GM13977 (cell line): ENCODE measurements at regions not wholly inside any gene's neighbourhood (a gene's known extent, or its start where the extent isn't known, plus 50 kb on each side); places are given as distances from the start of the nearest gene placed in this dataset.

ENCODE experiments used
- DNase-seq: peaks from one replicate; pipeline ENCODE4 v3.0.0; 2012; ENCODE audit warnings: low spot score
- CTCF ChIP-seq: IDR thresholded peaks from 2 replicates; pipeline ENCODE4 v1.5.1; 2012; ENCODE audit warnings: mild to moderate bottlenecking, control low read depth; ENCODE audit not compliant: insufficient read depth; ENCODE audit errors: extremely low read depth, missing control alignments
- in situ Hi-C: fragments of 300-500 bp; cut with MboI; formaldehyde crosslinking; loops from one replicate; pipeline ENCODE4 v1.12.0; 2022; ENCODE audit warnings: low sequenced_read_pairs, low pct_unique_long_range_greater_than_20kb, mixed read lengths, inconsistent platforms; ENCODE audit not compliant: unreplicated experiment

- no peak for DNase-seq
- in situ Hi-C loops: no loop called here
- TF ChIP-seq CTCF: no peak
Observed at GRCh38 chr1:69426401-69426800, 141.3 kb upstream of the LRRC7 start.

GRCh38 chr1:69433073-69433472 lies 134.6 kb upstream of the LRRC7 start:
- TF ChIP-seq CTCF: no peak
- in situ Hi-C loops: no loop called here
- DNase-seq: no peak

- no peak for DNase-seq
- in situ Hi-C loops: no loop called here
- no peak for TF ChIP-seq CTCF
Observed at GRCh38 chr1:69436151-69436550, 131.6 kb upstream of the LRRC7 start.

- TF ChIP-seq CTCF: no peak
- in situ Hi-C loops: no loop called here
- no peak for DNase-seq
Observed at GRCh38 chr1:69438056-69438795, 129.5 kb upstream of the LRRC7 start.

- in situ Hi-C loops: no loop called here
- DNase-seq: no peak
- TF ChIP-seq CTCF: no peak
Observed at GRCh38 chr1:69441496-69441895, 126.2 kb upstream of the LRRC7 start.

- in situ Hi-C loops: no loop called here
- no peak for TF ChIP-seq CTCF
- no peak for DNase-seq
Observed at GRCh38 chr1:69451196-69451595, 116.5 kb upstream of the LRRC7 start.
